ENCODE measurements at regions not wholly inside any gene's neighbourhood (a gene's known extent, or its start where the extent isn't known, plus 50 kb on each side); places are given as distances from the start of the nearest gene placed in this dataset.

DNA sequence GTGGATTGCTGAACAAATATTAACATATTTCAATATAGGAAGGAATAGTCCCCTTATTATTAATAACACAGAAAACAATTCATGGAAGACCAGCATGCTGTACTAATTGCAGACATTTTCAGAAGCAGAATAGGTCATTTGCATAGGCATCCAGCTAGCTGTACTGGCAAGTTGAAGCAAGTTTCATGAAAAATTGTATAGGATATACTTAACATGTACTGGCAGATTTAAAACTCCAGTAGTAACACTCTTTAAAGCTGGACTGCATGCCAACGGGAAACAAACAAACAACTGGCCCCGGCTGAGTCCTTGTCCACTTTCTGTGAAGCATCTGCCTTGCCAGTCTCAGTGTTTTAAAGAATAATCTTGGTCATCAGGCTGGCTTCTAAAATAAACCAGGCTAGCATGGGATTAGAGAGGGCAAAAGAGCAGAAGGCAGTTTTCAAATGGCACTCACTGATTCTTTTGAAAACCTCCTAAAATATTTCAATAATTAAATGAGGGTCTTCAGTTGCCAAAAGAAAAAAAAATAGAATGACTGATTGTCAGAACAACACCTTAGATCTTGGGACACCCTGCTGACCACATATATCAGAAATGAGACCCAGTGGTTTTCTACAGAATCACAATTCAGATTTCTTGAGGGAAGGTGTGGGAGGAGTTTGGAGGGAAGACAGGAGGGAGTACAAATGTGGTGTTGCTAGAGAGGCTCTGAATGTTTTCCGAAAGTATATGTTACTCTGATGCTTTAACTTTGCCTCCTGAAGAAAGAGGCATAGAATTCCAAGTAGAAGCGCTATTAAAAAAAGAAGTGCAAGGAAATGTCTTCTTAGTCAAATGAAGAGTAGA is 122.5 kb upstream of the KRAS start:
- Histone ChIP-seq H3K4me2 (no peak overlapping the region), H3K9me3 (replicated peaks in 1 of 11) (peaks cover 0 to 13% (median 11%) of the 10 kb centered on the region in 11 experiments; a peak in 17 of 22 replicates), H3K9ac (no peak overlapping the region), H4K20me1 (no peaks in the 10 kb centered on the region), H3K36me3 (no peaks in the 10 kb centered on the region), H3K27me3 (no peaks in the 10 kb centered on the region), H3K27ac (no peak overlapping the region), H3K4me3 (no peak overlapping the region), H3K4me1 (peaks cover 9 to 27% (median 21%) of the 10 kb centered on the region in 10 experiments)
- no peak for TF ChIP-seq Cebpa-rat (IDR thresholded peaks at IDR 0.05)

DNA sequence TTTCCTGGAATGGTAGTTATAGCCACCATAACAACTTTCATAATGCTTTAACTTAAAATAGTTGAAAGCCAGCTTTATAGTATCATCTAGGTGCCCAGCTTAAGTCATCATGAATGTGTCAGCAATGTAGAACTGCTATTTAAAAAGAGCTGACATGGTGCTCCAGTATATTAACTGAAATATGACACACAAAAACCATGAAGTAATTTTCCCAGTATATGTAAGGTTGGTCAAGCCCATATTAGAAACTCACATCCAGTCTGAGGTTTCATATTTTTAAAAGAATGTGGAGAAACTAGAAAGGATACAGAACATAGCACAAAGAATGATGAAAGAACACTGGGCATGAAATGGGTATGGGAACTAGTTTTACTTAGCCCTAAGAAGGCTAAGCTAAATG is 121.3 kb upstream of the KRAS start:
- H3K4me3 ChIP-seq = no peak overlapping the region
- H3K27me3 ChIP-seq = no peaks in the 10 kb centered on the region
- peaks cover 4 to 15% (median 13%) of the 10 kb centered on the region in 10 experiments for H3K4me1 ChIP-seq
- H3K36me3 ChIP-seq = no peaks in the 10 kb centered on the region
- TF ChIP-seq Cebpa-rat (IDR thresholded peaks at IDR 0.05) = no peak
- no peaks in the 10 kb centered on the region for H4K20me1 ChIP-seq
- no peak overlapping the region for H3K4me2 ChIP-seq
- H3K9me3 ChIP-seq (replicated peaks in 1 of 11) = peaks cover 0 to 13% (median 11%) of the 10 kb centered on the region in 11 experiments; a peak in 17 of 22 replicates
- no peak overlapping the region for H3K27ac ChIP-seq
- H3K9ac ChIP-seq = no peak overlapping the region

- no peaks in the 10 kb centered on the region for H3K36me3 ChIP-seq
- H3K9me3 ChIP-seq (replicated peaks in 1 of 11) = peaks cover 0 to 15% (median 12%) of the 10 kb centered on the region in 11 experiments; a peak in 17 of 22 replicates
- H3K4me2 ChIP-seq = no peak overlapping the region
- no peak overlapping the region for H3K9ac ChIP-seq
- no peak for TF ChIP-seq Cebpa-rat (IDR thresholded peaks at IDR 0.05)
- H3K27me3 ChIP-seq = no peaks in the 10 kb centered on the region
- H4K20me1 ChIP-seq = no peaks in the 10 kb centered on the region
- H3K4me1 ChIP-seq = peaks cover 19 to 42% (median 34%) of the 10 kb centered on the region in 10 experiments
- H3K4me3 ChIP-seq = no peak overlapping the region
- no peak overlapping the region for H3K27ac ChIP-seq
These were observed 117.8 kb upstream of the KRAS start for GRCh38 chr12:25368557-25368956.

DNA sequence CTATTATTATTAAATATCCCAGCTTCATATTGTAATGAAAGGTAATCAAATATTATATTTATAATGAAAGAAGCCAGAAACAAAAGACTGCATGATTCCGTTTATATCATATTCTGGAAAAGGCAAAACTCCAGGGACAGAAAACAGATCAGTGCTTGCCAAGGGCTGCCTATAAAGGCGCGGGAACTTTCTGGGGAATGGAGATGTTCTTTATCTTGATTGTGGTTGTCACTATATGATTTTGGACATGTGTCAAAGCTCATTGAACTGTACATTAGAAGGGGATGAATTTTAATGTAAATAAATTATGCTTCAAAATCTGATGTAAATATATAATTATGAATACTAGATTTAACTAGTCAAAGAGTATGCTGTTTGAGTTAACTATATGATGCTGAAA is 115.4 kb upstream of the KRAS start:
- H3K4me2 ChIP-seq = peak overlapping the region in 9 of 11 experiments; percentile 21 to 91 (median 72); a peak in 14 of 22 replicates

GRCh38 chr12:25365340-25365730 is 114.6 kb upstream of the KRAS start:
- Histone ChIP-seq H3K4me3 (peak overlapping the region in 3 of 10 experiments; percentile 11 to 46 (median 25); a peak in 5 of 20 replicates), H3K4me2 (peak overlapping the region; percentile 65 to 91 (median 72); a peak in 20 of 22 replicates), H3K27me3 (no peaks in the 10 kb centered on the region), H3K36me3 (no peaks in the 10 kb centered on the region), H4K20me1 (no peaks in the 10 kb centered on the region), H3K4me1 (peaks cover 19 to 48% (median 38%) of the 10 kb centered on the region in 10 experiments), H3K9ac (peak overlapping the region in 9 of 11 experiments; percentile 21 to 75 (median 63); a peak in 17 of 22 replicates), H3K9me3 (replicated peaks in 1 of 11) (peaks cover 0 to 37% (median 26%) of the 10 kb centered on the region in 11 experiments; a peak in 18 of 22 replicates), H3K27ac (peak overlapping the region in 9 of 11 experiments; percentile 60 to 84 (median 75); a peak in 17 of 22 replicates)
- no peak for TF ChIP-seq Cebpa-rat (IDR thresholded peaks at IDR 0.05)

More for the DNA sequence above, 115.4 kb upstream of the KRAS start:
- Histone ChIP-seq H3K4me1 (peaks cover 19 to 48% (median 38%) of the 10 kb centered on the region in 10 experiments), H3K27me3 (no peaks in the 10 kb centered on the region), H3K27ac (peak overlapping the region in 8 of 11 experiments; percentile 67 to 84 (median 76); a peak in 11 of 22 replicates), H3K9me3 (replicated peaks in 1 of 11) (peaks cover 0 to 35% (median 28%) of the 10 kb centered on the region in 11 experiments; a peak in 18 of 22 replicates), H3K9ac (peak overlapping the region in 4 of 11 experiments; percentile 32 to 73 (median 36); a peak in 1 of 22 replicates), H3K36me3 (no peaks in the 10 kb centered on the region), H3K4me3 (peak overlapping the region in 1 of 10 experiments; percentile 46; a peak in 1 of 20 replicates), H4K20me1 (no peaks in the 10 kb centered on the region)
- TF ChIP-seq Cebpa-rat (IDR thresholded peaks at IDR 0.05) = no peak

DNA sequence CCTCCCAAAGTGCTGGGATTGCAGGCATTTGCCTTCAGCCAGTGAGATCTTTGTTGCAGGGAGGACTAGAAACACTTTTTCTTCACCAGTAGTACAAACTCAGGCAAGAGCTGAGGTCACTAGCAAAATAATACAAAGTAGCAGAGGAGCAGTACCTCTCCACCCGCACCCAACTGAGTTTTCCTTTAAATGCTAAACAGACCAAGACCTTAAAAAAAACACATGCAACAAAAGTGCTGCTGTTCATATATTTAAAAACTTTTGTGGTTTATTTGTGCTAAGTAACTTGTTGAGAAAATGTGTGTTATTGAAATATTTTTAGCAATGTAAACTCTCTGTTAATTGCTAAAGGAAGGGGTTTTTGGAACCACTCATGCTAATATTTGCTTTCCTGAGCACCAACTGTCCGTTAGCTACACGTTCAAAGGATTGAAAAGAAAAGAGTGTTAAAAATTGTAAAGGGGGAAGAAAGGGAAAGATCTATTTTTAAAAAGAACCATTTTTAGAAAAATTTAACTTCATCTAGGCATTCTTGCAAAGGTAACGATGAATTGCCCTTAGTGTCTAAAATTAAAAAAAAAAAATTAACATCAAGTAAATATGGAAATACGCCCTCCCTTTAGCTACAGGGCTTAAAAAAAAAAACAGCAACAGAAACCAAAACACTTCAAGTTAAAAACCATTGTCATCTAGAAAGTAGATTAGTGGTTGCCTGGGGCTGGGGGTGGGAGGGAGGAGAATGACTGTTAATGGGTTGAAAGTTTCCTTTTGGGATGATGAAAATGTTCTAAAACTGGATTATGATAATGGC is 114.0 kb upstream of the KRAS start:
- no peak for TF ChIP-seq Cebpa-rat (IDR thresholded peaks at IDR 0.05)
- peak overlapping the region; percentile 41 to 64 (median 46) for H3K4me3 ChIP-seq
- peak overlapping the region in 10 of 11 experiments; percentile 8 to 75 (median 66); a peak in 19 of 22 replicates for H3K9ac ChIP-seq
- H3K4me2 ChIP-seq = peak overlapping the region; percentile 65 to 91 (median 72)
- H3K27me3 ChIP-seq = no peaks in the 10 kb centered on the region
- H3K36me3 ChIP-seq = no peaks in the 10 kb centered on the region
- no peaks in the 10 kb centered on the region for H4K20me1 ChIP-seq
- peaks cover 0 to 37% (median 25%) of the 10 kb centered on the region in 11 experiments; a peak in 18 of 22 replicates for H3K9me3 ChIP-seq (replicated peaks in 1 of 11)
- peaks cover 19 to 48% (median 38%) of the 10 kb centered on the region in 10 experiments for H3K4me1 ChIP-seq
- H3K27ac ChIP-seq = peak overlapping the region in 9 of 11 experiments; percentile 60 to 84 (median 75); a peak in 18 of 22 replicates

- Histone ChIP-seq H4K20me1 (no peaks in the 10 kb centered on the region), H3K4me2 (no peak overlapping the region)
- no peak for TF ChIP-seq Cebpa-rat (IDR thresholded peaks at IDR 0.05)
These were observed 111.9 kb upstream of the KRAS start for GRCh38 chr12:25362646-25363045.

GRCh38 chr12:25361511-25361910 is 110.8 kb upstream of the KRAS start:
- peaks cover 19 to 38% (median 30%) of the 10 kb centered on the region in 10 experiments for H3K4me1 ChIP-seq
- H4K20me1 ChIP-seq = no peaks in the 10 kb centered on the region
- peaks cover 0 to 28% (median 17%) of the 10 kb centered on the region in 11 experiments; a peak in 16 of 22 replicates for H3K9me3 ChIP-seq (replicated peaks in 1 of 11)
- H3K4me3 ChIP-seq = no peak overlapping the region
- no peaks in the 10 kb centered on the region for H3K36me3 ChIP-seq
- 0 out of 22 replicates have a peak overlapping the region, but pooled peaks of 1 of the 11 experiments have one; percentile 1 for H3K27ac ChIP-seq
- no peak overlapping the region for H3K4me2 ChIP-seq
- TF ChIP-seq Cebpa-rat (IDR thresholded peaks at IDR 0.05) = no peak
- no peak overlapping the region; a peak in 1 of 22 replicates for H3K9ac ChIP-seq
- H3K27me3 ChIP-seq = no peaks in the 10 kb centered on the region

More at GRCh38 chr12:25362646-25363045, 111.9 kb upstream of the KRAS start:
- Histone ChIP-seq H3K27me3 (no peaks in the 10 kb centered on the region), H3K4me3 (no peak overlapping the region), H3K9me3 (replicated peaks in 1 of 11) (peaks cover 0 to 28% (median 17%) of the 10 kb centered on the region in 11 experiments; a peak in 16 of 22 replicates), H3K36me3 (no peaks in the 10 kb centered on the region), H3K27ac (no peak overlapping the region), H3K4me1 (peaks cover 19 to 47% (median 38%) of the 10 kb centered on the region in 10 experiments), H3K9ac (no peak overlapping the region)
